HCT116 (cell line): ENCODE measurements at regions not wholly inside any gene's neighbourhood (a gene's known extent, or its start where the extent isn't known, plus 50 kb on each side); places are given as distances from the start of the nearest gene placed in this dataset.
A peak's percentile ranks its signal among the peaks of the same experiment; 100 is the strongest.

Experiments
- ATAC-seq: fragments of 200-7000 bp; cut with Tn5 transposase; 2 replicates; pipeline ENCODE4 v1.9.1; 2020; ENCODE audit warnings: mild to moderate bottlenecking, moderate library complexity
- BruUV-seq: library from RNA; stranded (reverse); fragments of 400-500 nt; replicated peaks from 2 replicates; lab custom pipeline; 2021; lab: Mats Ljungman, UMichigan
- CTCF ChIA-PET: fragments of 300-600 bp; sonication (Branson Sonifier 250); formaldehyde crosslinking; loops from one replicate; lab custom pipeline; 2021; ENCODE audit warnings: antibody characterized with exemption; lab: Charles Lee
- POLR2A ChIA-PET: fragments of 300-600, 350-600 bp; sonication (Branson Sonifier 250); formaldehyde crosslinking; loops from one replicate; lab custom pipeline; 2021; ENCODE audit warnings: antibody characterized with exemption; lab: Charles Lee
- RAD21 ChIA-PET, 2 experiments: fragments of 300-600 bp; sonication (Branson Sonifier 250); formaldehyde crosslinking; loops; one replicate each; lab custom pipeline; 2023; ENCODE audit warnings: low total read pairs in 2 of 2; ENCODE audit not compliant: uncharacterized antibody in 2 of 2, unreplicated experiment in 2 of 2, low non-redundant PET in 1 of 2; lab: Charles Lee
- DNase-seq: peaks from one replicate; pipeline ENCODE4 v3.0.0-alpha.2; 2010; ENCODE audit warnings: low read depth, low spot score
- H2AFZ ChIP-seq: fragments of 200-600 bp; shearing (Covaris generic), sonication (generic); 2 replicates; pipeline ENCODE4 v1.6.1; 2017; ENCODE audit warnings: low read depth, mixed run types, mixed read lengths, antibody characterized with exemption, low read length; ENCODE audit not compliant: poor library complexity, severe bottlenecking
- H3K27ac ChIP-seq: 2 replicates; pipeline ENCODE4 v1.5.1; 2012; ENCODE audit warnings: low read depth, low read length
- H3K27me3 ChIP-seq: fragments of 200-600 bp; sonication (generic); 2 replicates; pipeline ENCODE4 v1.6.1; 2016; ENCODE audit warnings: mixed run types, low read length, mixed read lengths; ENCODE audit not compliant: insufficient read depth
- H3K36me3 ChIP-seq, 2 experiments: fragments of 200-500 bp in 1 of 2; fragments of 200-600 bp in 1 of 2; sonication (Bioruptor generic) in 1 of 2; sonication (generic) in 1 of 2; 2 replicates each; pipeline versions ENCODE4 v1.5.1 to v1.6.1; 2014 to 2016; ENCODE audit warnings: low read length in 2 of 2, inconsistent platforms in 1 of 2, mixed read lengths in 1 of 2, mixed run types in 1 of 2; ENCODE audit not compliant: insufficient read depth in 2 of 2, control insufficient read depth in 1 of 2
- H3K4me1 ChIP-seq, 2 experiments: fragments of 200-600 bp in 1 of 2; sonication (generic) in 1 of 2; 2 replicates each; pipeline versions ENCODE4 v1.5.1 to v1.6.1; 2012 to 2017; ENCODE audit warnings: low read length in 2 of 2, inconsistent platforms in 1 of 2, mild to moderate bottlenecking in 1 of 2, mixed read lengths in 1 of 2, mixed run types in 1 of 2, moderate library complexity in 1 of 2; ENCODE audit not compliant: insufficient read depth in 2 of 2, control insufficient read depth in 1 of 2
- H3K4me2 ChIP-seq: fragments of 200-600 bp; sonication (generic); 2 replicates; pipeline ENCODE4 v1.6.1; 2017; ENCODE audit warnings: mixed run types, low read length, mixed read lengths
- H3K4me3 ChIP-seq, 2 experiments: fragments of 200-600 bp in 1 of 2; sonication (generic) in 1 of 2; replicated peaks in 1 of 2; 2 replicates each; pipeline ENCODE4 v1.5.1; 2011 to 2016; ENCODE audit warnings: low read length in 2 of 2, control low read depth in 1 of 2, low read depth in 1 of 2, mild to moderate bottlenecking in 1 of 2, mixed read lengths in 1 of 2, mixed run types in 1 of 2
- H3K79me2 ChIP-seq: fragments of 200-600 bp; sonication (generic); 2 replicates; pipeline ENCODE4 v1.6.1; 2017; ENCODE audit warnings: mild to moderate bottlenecking, mixed run types, low read length, moderate library complexity, mixed read lengths; ENCODE audit not compliant: insufficient read depth
- H3K9ac ChIP-seq: fragments of 200-600 bp; sonication (generic); 2 replicates; pipeline ENCODE4 v1.6.1; 2016; ENCODE audit warnings: low read length, mixed read lengths
- H3K9me2 ChIP-seq: fragments of 200-600 bp; sonication (generic), shearing (Covaris generic); 2 replicates; pipeline ENCODE4 v1.6.1; 2017; ENCODE audit warnings: mixed run types, mild to moderate bottlenecking, moderate library complexity; ENCODE audit not compliant: insufficient read depth
- H3K9me3 ChIP-seq, 2 experiments: fragments of 200-500 bp in 1 of 2; fragments of 200-600 bp in 1 of 2; sonication (Bioruptor generic) in 1 of 2; sonication (generic) in 1 of 2; 2 replicates each; pipeline ENCODE4 v1.6.1; 2014 to 2017; ENCODE audit warnings: low read length in 2 of 2, mixed read lengths in 2 of 2, inconsistent platforms in 1 of 2, low read depth in 1 of 2, mild to moderate bottlenecking in 1 of 2, mixed run types in 1 of 2, moderate library complexity in 1 of 2; ENCODE audit not compliant: control insufficient read depth in 1 of 2, insufficient read depth in 1 of 2
- H4K20me1 ChIP-seq: fragments of 200-600 bp; sonication (generic), shearing (Covaris generic); 2 replicates; pipeline ENCODE4 v1.6.1; 2017; ENCODE audit warnings: mixed run types, mild to moderate bottlenecking, moderate library complexity; ENCODE audit not compliant: insufficient read depth
- ATF3 ChIP-seq: IDR thresholded peaks from 2 replicates; pipeline ENCODE4 v1.6.1; 2012
- CEBPB ChIP-seq: IDR thresholded peaks from 2 replicates; pipeline ENCODE4 v1.6.1; 2012; ENCODE audit warnings: low read depth
- CTCF ChIP-seq, 3 experiments: fragments of 200-600 bp in 1 of 3; sonication (generic) in 1 of 3; IDR thresholded peaks in 2 of 3; conservative IDR thresholded peaks in 1 of 3; 2 replicates each; pipeline ENCODE4 v1.5.1; 2012 to 2017; ENCODE audit warnings: low read depth in 2 of 3, low read length in 2 of 3, antibody characterized with exemption in 1 of 3, borderline replicate concordance in 1 of 3, control low read depth in 1 of 3, mild to moderate bottlenecking in 1 of 3, mixed read lengths in 1 of 3, mixed run types in 1 of 3, moderate library complexity in 1 of 3; ENCODE audit not compliant: insufficient read depth in 1 of 3
- ELF1 ChIP-seq: IDR thresholded peaks from 2 replicates; pipeline ENCODE4 v1.6.1; 2012; ENCODE audit warnings: low read depth, borderline replicate concordance
- EZH2 ChIP-seq: fragments of 200-600 bp; sonication (generic); IDR thresholded peaks from 2 replicates; pipeline ENCODE4 v1.6.1; 2017; ENCODE audit warnings: antibody characterized with exemption, mixed run types
- MAX ChIP-seq: IDR thresholded peaks from 2 replicates; pipeline ENCODE4 v1.6.1; 2012
- REST ChIP-seq: IDR thresholded peaks from 2 replicates; pipeline ENCODE4 v1.6.1; 2012; ENCODE audit warnings: low read depth
- SIN3A ChIP-seq: IDR thresholded peaks from 2 replicates; pipeline ENCODE4 v1.6.1; 2012; ENCODE audit warnings: low read depth
- SP1 ChIP-seq: IDR thresholded peaks from 2 replicates; pipeline ENCODE4 v1.6.1; 2012; ENCODE audit warnings: low read depth
- ZBTB33 ChIP-seq: IDR thresholded peaks from 2 replicates; pipeline ENCODE4 v1.6.1; 2011; ENCODE audit warnings: mild to moderate bottlenecking, low read length, moderate library complexity; ENCODE audit not compliant: insufficient replicate concordance; ENCODE audit errors: extremely low read depth
- ZFX ChIP-seq: fragments of 450-650 bp; IDR thresholded peaks from 2 replicates; pipeline ENCODE4 v1.6.1; 2017
- intact Hi-C: fragments of 100-400 bp; cut with micrococcal nuclease; formaldehyde crosslinking; loops from 2 replicates; pipeline ENCODE4 v1.10.0; 2022

GRCh38 chr3:110773413-110773954 is 298.1 kb upstream of the NECTIN3 start (continued):
- no peak for TF ChIP-seq CTCF (IDR thresholded peaks at IDR 0.05 in 2 of 3, conservative IDR thresholded peaks at IDR 0.05 in 1 of 3; ENCODE audit: borderline replicate concordance in 1 of 3, insufficient read depth in 1 of 3, low read depth in 2 of 3, low read length in 2 of 3)
- TF ChIP-seq, all 23 proteins: peak for 11

GRCh38 chr3:110774496-110775265 is 296.9 kb upstream of the NECTIN3 start:
- no peak for ATAC-seq

More at GRCh38 chr3:110774496-110775265, 296.9 kb upstream of the NECTIN3 start:
- ChIA-PET POLR2A (no interaction called here), RAD21 (no interaction called here)
- intact Hi-C loops: no loop called here
- Histone ChIP-seq H4K20me1 (no peaks in the 10 kb centered on the region), H3K36me3 (no peaks in the 10 kb centered on the region), H3K9me2 (no peaks in the 10 kb centered on the region), H3K79me2 (no peaks in the 10 kb centered on the region), H3K9ac (peak overlapping the region; percentile 52)
- TF ChIP-seq ZFX (no peak), EZH2 (no peak), REST (no peak), SP1 (no peak), SIN3A (no peak), MAX (no peak), CEBPB (no peak), ZBTB33 (no peak), ELF1 (no peak), ATF3 (no peak)
- TF ChIP-seq, all 23 proteins: peak for 0
- H3K27ac ChIP-seq: peak overlapping the region; percentile 78
- no TSS peak for BruUV-seq
- no peaks in the 10 kb centered on the region for H3K9me3 ChIP-seq
- no peak for DNase-seq
- no peak overlapping the region for H3K4me3 ChIP-seq
- peaks cover 35 to 45% of the 10 kb centered on the region in 2 experiments for H3K4me1 ChIP-seq
- CTCF ChIA-PET: no interaction called here
- H2AFZ ChIP-seq: peak overlapping the region; percentile 9
- H3K4me2 ChIP-seq: no peak overlapping the region; the same call in 1 of the 2 replicates
- no peaks in the 10 kb centered on the region for H3K27me3 ChIP-seq
